IMR-90 (cell line): ENCODE measurements at regions not wholly inside any gene's neighbourhood (a gene's known extent, or its start where the extent isn't known, plus 50 kb on each side); places are given as distances from the start of the nearest gene placed in this dataset.
A peak's percentile ranks its signal among the peaks of the same experiment; 100 is the strongest.

Experiments used
- ATAC-seq: fragments of 200-7000 bp; cut with Tn5 transposase; 2 replicates; pipeline ENCODE4 v1.9.1; 2020; ENCODE audit warnings: low read depth, mild to moderate bottlenecking, moderate library complexity
- BruUV-seq: library from RNA; stranded (reverse); fragments of 400-500 nt; replicated peaks from 2 replicates; lab custom pipeline; 2021; lab: Mats Ljungman, UMichigan
- CTCF ChIA-PET: fragments of 300-600 bp; formaldehyde crosslinking; extraction: SDS; loops from one replicate; lab custom pipeline; 2021; ENCODE audit warnings: antibody characterized with exemption; lab: Yijun Ruan, JAX
- POLR2A ChIA-PET: fragments of 300-600 bp; sonication (Branson Sonifier 250); formaldehyde crosslinking; loops from one replicate; lab custom pipeline; 2022; ENCODE audit warnings: antibody characterized with exemption; ENCODE audit not compliant: unreplicated experiment; lab: Charles Lee
- DNase-seq: peaks from one replicate; pipeline ENCODE4 v3.0.0; 2013
- H2AFZ ChIP-seq: replicated peaks from 2 replicates; pipeline ENCODE3; 2013; ENCODE audit warnings: low read length, mild to moderate bottlenecking; ENCODE audit not compliant: poor library complexity
- H2AK5ac ChIP-seq: 2 replicates; pipeline ENCODE4 v1.6.1; 2013; ENCODE audit warnings: low read depth, low read length, inconsistent platforms
- H2AK9ac ChIP-seq: replicated peaks from 2 replicates; pipeline ENCODE3; 2013; ENCODE audit warnings: mild to moderate bottlenecking, low read depth, low read length, moderate library complexity; ENCODE audit not compliant: poor library complexity
- H2BK120ac ChIP-seq: 2 replicates; pipeline ENCODE4 v1.6.1; 2013; ENCODE audit warnings: low read depth, low read length, inconsistent platforms
- H2BK15ac ChIP-seq: 3 replicates; pipeline ENCODE4 v1.6.1; 2013; ENCODE audit warnings: low read depth, low read length, inconsistent platforms
- H2BK20ac ChIP-seq: 2 replicates; pipeline ENCODE4 v1.6.1; 2013; ENCODE audit warnings: low read depth, mild to moderate bottlenecking, inconsistent platforms, low read length, moderate library complexity
- H2BK5ac ChIP-seq: 2 replicates; pipeline ENCODE4 v1.6.1; 2013; ENCODE audit warnings: mild to moderate bottlenecking, low read depth, low read length, inconsistent platforms; ENCODE audit not compliant: poor library complexity, severe bottlenecking
- H3K14ac ChIP-seq: replicated peaks from 2 replicates; pipeline ENCODE4 v1.6.1; 2013; ENCODE audit warnings: low read depth, low read length, inconsistent platforms
- H3K18ac ChIP-seq: 2 replicates; pipeline ENCODE4 v1.6.1; 2013; ENCODE audit warnings: low read depth, low read length, control low read depth
- H3K23ac ChIP-seq: 2 replicates; pipeline ENCODE4 v1.6.1; 2013; ENCODE audit warnings: low read depth, low read length, inconsistent platforms
- H3K27ac ChIP-seq: 2 replicates; pipeline ENCODE4 v1.5.1; 2013; ENCODE audit warnings: mild to moderate bottlenecking, control low read depth, low read length; ENCODE audit not compliant: insufficient read depth
- H3K27me3 ChIP-seq: 2 replicates; pipeline ENCODE4 v1.6.1; 2013; ENCODE audit warnings: low read length; ENCODE audit not compliant: control insufficient read depth, insufficient read depth
- H3K36me3 ChIP-seq: 2 replicates; pipeline ENCODE4 v1.6.1; 2013; ENCODE audit warnings: low read length, mixed read lengths; ENCODE audit not compliant: control insufficient read depth, insufficient read depth
- H3K4ac ChIP-seq: 2 replicates; pipeline ENCODE4 v1.6.1; 2013; ENCODE audit warnings: low read depth, low read length, inconsistent platforms
- H3K4me1 ChIP-seq: 2 replicates; pipeline ENCODE4 v1.6.1; 2013; ENCODE audit warnings: low read length, mixed read lengths; ENCODE audit not compliant: control insufficient read depth, insufficient read depth
- H3K4me2 ChIP-seq: 2 replicates; pipeline ENCODE4 v1.6.1; 2013; ENCODE audit warnings: low read depth, mild to moderate bottlenecking, control low read depth, low read length, moderate library complexity
- H3K4me3 ChIP-seq: 2 replicates; pipeline ENCODE4 v1.5.1; 2013; ENCODE audit warnings: low read depth, mild to moderate bottlenecking, control low read depth, low read length, moderate library complexity; ENCODE audit not compliant: insufficient read depth
- H3K56ac ChIP-seq: 2 replicates; pipeline ENCODE4 v1.6.1; 2013; ENCODE audit warnings: low read length, inconsistent platforms; ENCODE audit not compliant: insufficient read depth; ENCODE audit errors: extremely low read depth
- H3K79me1 ChIP-seq, 2 experiments: 2 replicates each; pipeline ENCODE4 v1.6.1; 2013; ENCODE audit warnings: low read length in 2 of 2, inconsistent platforms in 1 of 2, low read depth in 1 of 2
- H3K9ac ChIP-seq: 2 replicates; pipeline ENCODE4 v1.6.1; 2013; ENCODE audit warnings: low read depth, low read length, control low read depth
- H3K9me1 ChIP-seq: 2 replicates; pipeline ENCODE4 v1.6.1; 2013; ENCODE audit warnings: low read length, inconsistent platforms; ENCODE audit not compliant: insufficient read depth
- H3K9me3 ChIP-seq: 2 replicates; pipeline ENCODE4 v1.6.1; 2013; ENCODE audit warnings: low read length; ENCODE audit not compliant: control insufficient read depth, insufficient read depth
- H4K20me1 ChIP-seq: 2 replicates; pipeline ENCODE4 v1.6.1; 2013; ENCODE audit warnings: low read length, inconsistent platforms; ENCODE audit not compliant: insufficient read depth
- H4K5ac ChIP-seq: 2 replicates; pipeline ENCODE4 v1.6.1; 2013; ENCODE audit warnings: mild to moderate bottlenecking, low read depth, low read length, control low read depth
- H4K8ac ChIP-seq, 2 experiments: 2 replicates each; pipeline ENCODE4 v1.6.1; 2013; ENCODE audit warnings: low read depth in 2 of 2, low read length in 2 of 2, control low read depth in 1 of 2, inconsistent platforms in 1 of 2
- H4K91ac ChIP-seq: 2 replicates; pipeline ENCODE4 v1.6.1; 2013; ENCODE audit warnings: low read depth, low read length, inconsistent platforms; ENCODE audit not compliant: insufficient read depth
- RAD21 ChIP-seq: IDR thresholded peaks from 2 replicates; pipeline ENCODE4 v1.6.1; 2012; ENCODE audit warnings: low read length, improper control_type of control experiment
- SMC3 ChIP-seq: fragments of 150-350 bp; IDR thresholded peaks from 2 replicates; pipeline ENCODE4 v1.6.1; 2016; ENCODE audit warnings: low read depth, mild to moderate bottlenecking, antibody characterized with exemption, low read length, moderate library complexity
- WGBS, 2 experiments: methylation state at CpG; one replicate each; pipeline versions ENCODE4 v1.1.5 to v1.1.7; 2013; ENCODE audit warnings: missing lambda C conversion rate in 2 of 2; ENCODE audit not compliant: insufficient read length in 1 of 2; ENCODE audit errors: extremely low coverage in 2 of 2; 5-methylcytosine and 5-hydroxymethylcytosine counted together
- dilution Hi-C: fragments of 300-500 bp; cut with HindIII; formaldehyde crosslinking; loops from one replicate; pipeline ENCODE4 v1.14.3; 2018; ENCODE audit warnings: low sequenced_read_pairs; ENCODE audit not compliant: unreplicated experiment
- in situ Hi-C: fragments of 300-500 bp; cut with MboI; formaldehyde crosslinking; loops from 3 replicates; pipeline ENCODE4 v1.14.3; 2019; ENCODE audit warnings: low sequenced_read_pairs, inconsistent platforms, mixed read lengths
- intact Hi-C: fragments of 100-400 bp; cut with micrococcal nuclease; formaldehyde crosslinking; loops from 2 replicates; pipeline ENCODE4 v1.10.0; 2022
- TF ChIP-seq, protein P1 (sequence below): conservative IDR thresholded peaks from 2 replicates; pipeline ENCODE4 v1.5.1; 2012; ENCODE audit warnings: mild to moderate bottlenecking, low read depth, low read length, improper control_type of control experiment
- TF ChIP-seq, protein P2 (sequence below): fragments of 150-350 bp; IDR thresholded peaks from 2 replicates; pipeline ENCODE4 v1.6.1; 2017; ENCODE audit warnings: mild to moderate bottlenecking, antibody characterized with exemption, low read length, low read depth

DNA sequence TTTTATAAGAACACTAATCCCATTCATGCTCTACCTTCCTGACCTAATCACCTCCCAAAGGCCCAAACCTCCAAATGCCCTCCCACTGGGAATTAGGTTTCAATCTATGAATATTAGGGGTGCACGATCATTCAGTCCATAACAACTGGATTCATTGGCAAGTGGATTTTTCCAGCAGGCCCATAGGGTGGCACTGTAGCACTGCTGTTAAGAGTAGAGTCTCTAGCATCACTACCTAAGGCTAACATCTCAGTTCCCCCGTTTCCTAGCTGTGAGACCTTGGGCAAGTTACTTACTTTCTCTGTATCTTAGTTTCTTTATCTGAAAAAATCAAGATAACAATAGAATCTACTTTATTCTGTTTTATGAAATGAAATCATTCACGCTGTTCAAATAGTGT is 315.8 kb downstream of the STIM2 start:
- no peaks in the 10 kb centered on the region for H3K9me3 ChIP-seq
- no peaks in the 10 kb centered on the region for H3K4me1 ChIP-seq
- H2AFZ ChIP-seq, result no peak overlapping the region
- BruUV-seq, result no TSS peak
- in situ Hi-C loops (no loop called here), dilution Hi-C loops (no loop called here), intact Hi-C loops (loop anchor here (2.0 kb wide), 1 partner anchor 142 kb away; no protein-coding TSS in a partner anchor)
- H4K91ac ChIP-seq, result no peak overlapping the region
- no peak overlapping the region for H3K4me2 ChIP-seq
- TF ChIP-seq SMC3 (peak; percentile 34), RAD21 (peak; percentile 60)
- TF ChIP-seq, protein P1, sequence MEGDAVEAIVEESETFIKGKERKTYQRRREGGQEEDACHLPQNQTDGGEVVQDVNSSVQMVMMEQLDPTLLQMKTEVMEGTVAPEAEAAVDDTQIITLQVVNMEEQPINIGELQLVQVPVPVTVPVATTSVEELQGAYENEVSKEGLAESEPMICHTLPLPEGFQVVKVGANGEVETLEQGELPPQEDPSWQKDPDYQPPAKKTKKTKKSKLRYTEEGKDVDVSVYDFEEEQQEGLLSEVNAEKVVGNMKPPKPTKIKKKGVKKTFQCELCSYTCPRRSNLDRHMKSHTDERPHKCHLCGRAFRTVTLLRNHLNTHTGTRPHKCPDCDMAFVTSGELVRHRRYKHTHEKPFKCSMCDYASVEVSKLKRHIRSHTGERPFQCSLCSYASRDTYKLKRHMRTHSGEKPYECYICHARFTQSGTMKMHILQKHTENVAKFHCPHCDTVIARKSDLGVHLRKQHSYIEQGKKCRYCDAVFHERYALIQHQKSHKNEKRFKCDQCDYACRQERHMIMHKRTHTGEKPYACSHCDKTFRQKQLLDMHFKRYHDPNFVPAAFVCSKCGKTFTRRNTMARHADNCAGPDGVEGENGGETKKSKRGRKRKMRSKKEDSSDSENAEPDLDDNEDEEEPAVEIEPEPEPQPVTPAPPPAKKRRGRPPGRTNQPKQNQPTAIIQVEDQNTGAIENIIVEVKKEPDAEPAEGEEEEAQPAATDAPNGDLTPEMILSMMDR, result peak; percentile 43
- TF ChIP-seq, protein P2, sequence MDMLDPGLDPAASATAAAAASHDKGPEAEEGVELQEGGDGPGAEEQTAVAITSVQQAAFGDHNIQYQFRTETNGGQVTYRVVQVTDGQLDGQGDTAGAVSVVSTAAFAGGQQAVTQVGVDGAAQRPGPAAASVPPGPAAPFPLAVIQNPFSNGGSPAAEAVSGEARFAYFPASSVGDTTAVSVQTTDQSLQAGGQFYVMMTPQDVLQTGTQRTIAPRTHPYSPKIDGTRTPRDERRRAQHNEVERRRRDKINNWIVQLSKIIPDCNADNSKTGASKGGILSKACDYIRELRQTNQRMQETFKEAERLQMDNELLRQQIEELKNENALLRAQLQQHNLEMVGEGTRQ, result no peak
- no peak overlapping the region for H2BK20ac ChIP-seq
- H4K5ac ChIP-seq, result no peak overlapping the region
- no peaks in the 10 kb centered on the region for H3K27me3 ChIP-seq
- no peaks in the 10 kb centered on the region for H3K9me1 ChIP-seq
- no peak overlapping the region for H3K14ac ChIP-seq
- ChIA-PET CTCF (no interaction called here), POLR2A (no interaction called here)
- H4K20me1 ChIP-seq, result no peaks in the 10 kb centered on the region
- no peaks in the 10 kb centered on the region for H3K36me3 ChIP-seq
- H3K4ac ChIP-seq, result no peak overlapping the region
- no peak overlapping the region for H4K8ac ChIP-seq
- no CpG with 5 or more reads among the region's 3 CpGs for WGBS, 2 experiments
- H3K4me3 ChIP-seq, result no peak overlapping the region
- no peak overlapping the region for H2AK9ac ChIP-seq
- no peak overlapping the region for H2BK120ac ChIP-seq
- no peak overlapping the region for H3K9ac ChIP-seq
- no peak overlapping the region for H3K18ac ChIP-seq
- no peak overlapping the region for H2BK5ac ChIP-seq
- no peak overlapping the region for H3K27ac ChIP-seq
- H2BK15ac ChIP-seq, result no peak overlapping the region
- no peak overlapping the region for H3K23ac ChIP-seq
- no peak overlapping the region for H2AK5ac ChIP-seq
- ATAC-seq (no peak), DNase-seq (peak; percentile 41)
- H3K79me1 ChIP-seq, result no peaks in the 10 kb centered on the region
- no peak overlapping the region for H3K56ac ChIP-seq
